ENCODE measurements at regions not wholly inside any gene's neighbourhood (a gene's known extent, or its start where the extent isn't known, plus 50 kb on each side); places are given as distances from the start of the nearest gene placed in this dataset.

DNA sequence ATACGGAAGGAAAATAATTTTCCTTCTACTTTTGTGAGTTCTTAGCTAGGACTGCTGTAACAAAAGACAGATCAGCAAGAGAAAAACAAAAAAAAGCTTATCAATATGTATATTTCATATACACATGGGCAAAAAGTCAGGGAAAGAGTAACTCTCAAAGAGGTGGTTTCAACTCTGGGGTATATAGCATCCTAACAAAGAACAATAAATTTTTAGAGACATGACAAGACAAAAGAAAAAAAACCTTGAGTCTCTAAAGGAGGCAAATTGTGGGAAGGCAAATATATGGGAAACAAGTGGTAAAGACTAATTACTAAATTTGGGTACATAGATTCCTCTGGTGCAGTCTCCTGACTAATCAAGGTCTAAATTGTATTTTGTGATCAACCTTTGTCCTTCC is 93.2 kb downstream of the C5orf15 start:
- TF ChIP-seq, protein P1, sequence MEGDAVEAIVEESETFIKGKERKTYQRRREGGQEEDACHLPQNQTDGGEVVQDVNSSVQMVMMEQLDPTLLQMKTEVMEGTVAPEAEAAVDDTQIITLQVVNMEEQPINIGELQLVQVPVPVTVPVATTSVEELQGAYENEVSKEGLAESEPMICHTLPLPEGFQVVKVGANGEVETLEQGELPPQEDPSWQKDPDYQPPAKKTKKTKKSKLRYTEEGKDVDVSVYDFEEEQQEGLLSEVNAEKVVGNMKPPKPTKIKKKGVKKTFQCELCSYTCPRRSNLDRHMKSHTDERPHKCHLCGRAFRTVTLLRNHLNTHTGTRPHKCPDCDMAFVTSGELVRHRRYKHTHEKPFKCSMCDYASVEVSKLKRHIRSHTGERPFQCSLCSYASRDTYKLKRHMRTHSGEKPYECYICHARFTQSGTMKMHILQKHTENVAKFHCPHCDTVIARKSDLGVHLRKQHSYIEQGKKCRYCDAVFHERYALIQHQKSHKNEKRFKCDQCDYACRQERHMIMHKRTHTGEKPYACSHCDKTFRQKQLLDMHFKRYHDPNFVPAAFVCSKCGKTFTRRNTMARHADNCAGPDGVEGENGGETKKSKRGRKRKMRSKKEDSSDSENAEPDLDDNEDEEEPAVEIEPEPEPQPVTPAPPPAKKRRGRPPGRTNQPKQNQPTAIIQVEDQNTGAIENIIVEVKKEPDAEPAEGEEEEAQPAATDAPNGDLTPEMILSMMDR (conservative IDR thresholded peaks at IDR 0.05; ENCODE audit: low read length): no peak
- TF ChIP-seq EZH2phosphoT487 (IDR thresholded peaks at IDR 0.05; ENCODE audit: borderline replicate concordance): no peak
